ENCODE measurements at regions not wholly inside any gene's neighbourhood (a gene's known extent, or its start where the extent isn't known, plus 50 kb on each side); places are given as distances from the start of the nearest gene placed in this dataset.
"Not testable (repeated sequence)": the region's sequence is repeated elsewhere in the genome, so short reads cannot be mapped to it uniquely, and the experiment has no call there.

DNA sequence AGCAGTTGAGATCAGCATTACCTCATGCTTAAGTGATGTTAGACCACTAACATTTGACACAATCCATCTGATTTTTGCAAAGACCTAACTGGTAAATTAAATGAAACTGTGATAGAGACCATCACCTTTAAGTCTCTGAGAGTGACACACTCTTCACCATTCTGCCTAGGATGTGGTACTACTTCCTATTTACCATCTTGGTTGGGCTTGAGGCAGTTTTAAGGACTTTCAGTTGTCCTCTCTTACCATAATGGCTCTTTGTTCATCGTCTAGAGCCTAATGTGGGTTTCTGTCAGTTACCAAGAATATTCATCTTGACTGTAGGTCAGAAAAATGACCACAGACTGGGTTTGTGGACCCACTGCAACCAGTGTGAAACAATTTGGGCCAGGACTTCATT lies 158.1 kb downstream of the CETN3 start:
- H3K36me3 ChIP-seq = no peaks in the 10 kb centered on the region
- no peak for TF ChIP-seq EP300 (IDR thresholded peaks at IDR 0.05)
- TF ChIP-seq POLR2A (IDR thresholded peaks at IDR 0.05) = no peak
- TF ChIP-seq POLR2AphosphoS5 (IDR thresholded peaks at IDR 0.05) = no peak
- H3K27me3 ChIP-seq = no peaks in the 10 kb centered on the region
- no peaks in the 10 kb centered on the region for H3K4me1 ChIP-seq
- ATAC-seq = no peak
- WGBS, 2 donors (ENCODE audit: low coverage in 1 of 2) = 83 to 100% methylated on average over 1 of the region's 1 CpG
- no peaks in the 10 kb centered on the region for H3K9me3 ChIP-seq
- no peak overlapping the region for H3K4me3 ChIP-seq
- no peak overlapping the region for H3K27ac ChIP-seq

DNA sequence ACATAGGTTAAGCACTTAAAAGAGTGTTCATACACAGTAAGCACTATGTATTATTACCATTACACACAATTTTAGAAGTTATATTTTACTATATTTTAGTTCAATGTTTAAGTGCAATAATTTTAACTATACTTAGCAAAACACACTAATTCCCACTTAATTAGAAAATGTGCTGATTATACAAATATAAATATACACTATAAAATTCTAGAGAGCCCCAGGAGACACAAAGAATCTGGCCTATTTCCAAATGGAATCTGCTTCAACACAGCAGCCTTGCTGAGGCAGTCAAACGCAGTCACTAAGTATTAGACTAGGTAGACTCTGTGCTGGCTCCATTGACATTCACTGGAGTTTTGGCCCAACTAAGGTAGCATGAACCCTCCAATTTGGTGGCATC lies 160.9 kb downstream of the CETN3 start:
- Histone ChIP-seq H3K27me3 (no peaks in the 10 kb centered on the region), H3K4me3 (no peak overlapping the region), H3K9me3 (no peaks in the 10 kb centered on the region), H3K27ac (no peak overlapping the region), H3K4me1 (no peaks in the 10 kb centered on the region), H3K36me3 (no peaks in the 10 kb centered on the region)
- TF ChIP-seq EP300 (IDR thresholded peaks at IDR 0.05) = no peak
- no peak for TF ChIP-seq POLR2A (IDR thresholded peaks at IDR 0.05)
- TF ChIP-seq, protein P1, sequence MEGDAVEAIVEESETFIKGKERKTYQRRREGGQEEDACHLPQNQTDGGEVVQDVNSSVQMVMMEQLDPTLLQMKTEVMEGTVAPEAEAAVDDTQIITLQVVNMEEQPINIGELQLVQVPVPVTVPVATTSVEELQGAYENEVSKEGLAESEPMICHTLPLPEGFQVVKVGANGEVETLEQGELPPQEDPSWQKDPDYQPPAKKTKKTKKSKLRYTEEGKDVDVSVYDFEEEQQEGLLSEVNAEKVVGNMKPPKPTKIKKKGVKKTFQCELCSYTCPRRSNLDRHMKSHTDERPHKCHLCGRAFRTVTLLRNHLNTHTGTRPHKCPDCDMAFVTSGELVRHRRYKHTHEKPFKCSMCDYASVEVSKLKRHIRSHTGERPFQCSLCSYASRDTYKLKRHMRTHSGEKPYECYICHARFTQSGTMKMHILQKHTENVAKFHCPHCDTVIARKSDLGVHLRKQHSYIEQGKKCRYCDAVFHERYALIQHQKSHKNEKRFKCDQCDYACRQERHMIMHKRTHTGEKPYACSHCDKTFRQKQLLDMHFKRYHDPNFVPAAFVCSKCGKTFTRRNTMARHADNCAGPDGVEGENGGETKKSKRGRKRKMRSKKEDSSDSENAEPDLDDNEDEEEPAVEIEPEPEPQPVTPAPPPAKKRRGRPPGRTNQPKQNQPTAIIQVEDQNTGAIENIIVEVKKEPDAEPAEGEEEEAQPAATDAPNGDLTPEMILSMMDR (IDR thresholded peaks at IDR 0.05) = no peak
- no peak for TF ChIP-seq POLR2AphosphoS5 (IDR thresholded peaks at IDR 0.05)
- WGBS, 2 donors (ENCODE audit: low coverage in 1 of 2) = 46 to 71% methylated on average over 1 of the region's 1 CpG
- ATAC-seq = no peak

DNA sequence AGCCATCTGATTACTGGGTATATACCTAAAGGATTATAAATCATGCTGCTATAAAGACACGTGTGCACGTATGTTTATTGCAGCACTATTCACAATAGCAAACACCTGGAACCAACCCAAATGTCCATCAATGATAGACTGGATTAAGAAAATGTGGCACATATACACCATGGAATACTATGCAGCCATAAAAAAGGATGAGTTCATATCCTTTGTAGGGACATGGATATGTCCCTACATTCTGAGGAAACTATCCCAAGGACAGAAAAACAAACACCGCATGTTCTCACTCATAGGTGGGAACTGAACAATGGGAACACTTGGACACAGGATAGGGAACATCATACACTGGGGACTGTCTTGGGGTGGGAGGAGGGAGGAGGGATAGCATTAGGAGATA lies 165.7 kb downstream of the CETN3 start:
- H3K9me3 ChIP-seq, H3K4me3 ChIP-seq, ATAC-seq, H3K27me3 ChIP-seq, H3K27ac ChIP-seq, H3K4me1 ChIP-seq, H3K36me3 ChIP-seq: not testable (repeated sequence)
- 95 to 96% methylated on average over 3 of the region's 3 CpGs for WGBS, 2 donors (ENCODE audit: low coverage in 1 of 2)

DNA sequence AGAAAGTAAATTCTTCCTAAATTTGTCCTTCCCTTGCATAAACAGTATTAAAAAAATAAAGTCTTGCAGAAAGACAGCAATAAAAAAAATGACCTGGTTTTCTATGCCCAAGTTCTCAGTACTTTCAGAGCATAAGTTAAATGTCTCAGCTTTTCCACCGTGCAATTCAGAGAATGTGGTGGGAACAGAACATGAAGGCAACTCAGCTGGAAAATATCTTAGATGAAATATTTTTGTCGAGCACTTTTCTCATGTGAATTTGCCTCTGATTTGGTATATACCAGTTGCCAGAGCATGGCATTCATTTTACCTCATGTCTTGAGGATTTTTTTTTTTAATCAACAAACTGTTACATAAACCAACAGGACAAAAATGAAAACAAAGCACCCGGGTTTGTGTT lies 176.1 kb downstream of the CETN3 start:
- 43 to 63% methylated on average over 3 of the region's 3 CpGs for WGBS, 2 donors (ENCODE audit: low coverage in 1 of 2)
- Histone ChIP-seq H3K27ac (no peak overlapping the region), H3K27me3 (no peaks in the 10 kb centered on the region), H3K9me3 (no peaks in the 10 kb centered on the region), H3K4me3 (no peak overlapping the region), H3K36me3 (no peaks in the 10 kb centered on the region), H3K4me1 (no peaks in the 10 kb centered on the region)
- TF ChIP-seq POLR2AphosphoS5 (IDR thresholded peaks at IDR 0.05) (no peak), POLR2A (IDR thresholded peaks at IDR 0.05) (no peak), EP300 (IDR thresholded peaks at IDR 0.05) (no peak)
- TF ChIP-seq, protein P1 (IDR thresholded peaks at IDR 0.05) = no peak
- no peak for ATAC-seq

DNA sequence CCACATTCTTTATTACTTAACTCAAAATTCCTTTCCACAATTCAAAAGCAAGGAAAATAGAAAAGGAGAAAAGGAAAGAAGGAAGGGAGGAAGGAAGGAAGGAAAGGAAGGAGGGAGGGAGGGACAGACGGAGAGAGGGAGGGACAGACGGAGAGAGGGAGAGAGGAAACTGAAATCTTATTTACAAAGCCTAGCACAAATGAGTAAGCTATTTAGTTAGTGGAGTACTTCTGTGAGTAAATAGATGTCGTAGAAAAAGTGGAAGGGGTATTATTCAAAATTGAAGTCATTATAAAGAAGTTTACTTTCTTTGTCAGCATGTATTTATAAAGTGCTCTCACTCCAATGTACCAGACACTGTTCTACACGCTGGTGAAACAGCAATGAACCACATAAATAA lies 177.9 kb downstream of the CETN3 start:
- no peak for ATAC-seq
- H3K4me1 ChIP-seq = peaks cover 0 to 4% (median 0%) of the 10 kb centered on the region in 3 donors
- no peaks in the 10 kb centered on the region for H3K9me3 ChIP-seq
- no peaks in the 10 kb centered on the region for H3K36me3 ChIP-seq
- no peak overlapping the region for H3K27ac ChIP-seq
- TF ChIP-seq EP300 (IDR thresholded peaks at IDR 0.05) (no peak), POLR2A (IDR thresholded peaks at IDR 0.05) (no peak), POLR2AphosphoS5 (IDR thresholded peaks at IDR 0.05) (no peak)
- WGBS, 2 donors (ENCODE audit: low coverage in 1 of 2) = 30 to 39% methylated on average over 4 of the region's 4 CpGs
- H3K4me3 ChIP-seq = no peak overlapping the region
- H3K27me3 ChIP-seq = no peaks in the 10 kb centered on the region

DNA sequence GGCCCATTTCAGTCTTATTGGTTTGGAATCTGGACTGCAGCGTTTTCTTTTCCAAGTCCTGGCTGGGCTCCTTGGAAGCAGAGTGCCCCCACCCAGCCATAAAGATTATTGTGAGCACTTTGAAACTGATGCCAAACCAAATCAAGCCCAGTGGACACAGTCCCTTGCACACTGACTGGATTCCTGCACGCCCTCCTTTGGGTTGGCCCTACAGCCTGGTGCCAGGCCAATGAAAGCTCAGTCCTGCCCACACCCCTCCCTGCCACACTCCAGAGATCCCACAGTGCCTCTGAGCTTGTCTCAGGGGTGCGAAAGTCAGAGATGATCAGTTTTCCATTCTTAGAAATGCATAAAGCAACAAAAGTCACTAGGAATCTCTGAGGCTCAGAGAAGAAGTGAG lies 181.9 kb downstream of the CETN3 start:
- no peaks in the 10 kb centered on the region for H3K27me3 ChIP-seq
- H3K27ac ChIP-seq = no peak overlapping the region
- H3K36me3 ChIP-seq = no peaks in the 10 kb centered on the region
- TF ChIP-seq POLR2AphosphoS5 (IDR thresholded peaks at IDR 0.05) (no peak), EP300 (IDR thresholded peaks at IDR 0.05) (no peak)
- no peak for ATAC-seq
- no peak overlapping the region for H3K4me3 ChIP-seq
- no peaks in the 10 kb centered on the region for H3K9me3 ChIP-seq
- H3K4me1 ChIP-seq = peaks cover 0 to 4% (median 0%) of the 10 kb centered on the region in 3 donors
- WGBS, 2 donors (ENCODE audit: low coverage in 1 of 2) = 59% methylated on average over 2 of the region's 3 CpGs; no CpG with 5 or more reads in 1 of the 2 donors

DNA sequence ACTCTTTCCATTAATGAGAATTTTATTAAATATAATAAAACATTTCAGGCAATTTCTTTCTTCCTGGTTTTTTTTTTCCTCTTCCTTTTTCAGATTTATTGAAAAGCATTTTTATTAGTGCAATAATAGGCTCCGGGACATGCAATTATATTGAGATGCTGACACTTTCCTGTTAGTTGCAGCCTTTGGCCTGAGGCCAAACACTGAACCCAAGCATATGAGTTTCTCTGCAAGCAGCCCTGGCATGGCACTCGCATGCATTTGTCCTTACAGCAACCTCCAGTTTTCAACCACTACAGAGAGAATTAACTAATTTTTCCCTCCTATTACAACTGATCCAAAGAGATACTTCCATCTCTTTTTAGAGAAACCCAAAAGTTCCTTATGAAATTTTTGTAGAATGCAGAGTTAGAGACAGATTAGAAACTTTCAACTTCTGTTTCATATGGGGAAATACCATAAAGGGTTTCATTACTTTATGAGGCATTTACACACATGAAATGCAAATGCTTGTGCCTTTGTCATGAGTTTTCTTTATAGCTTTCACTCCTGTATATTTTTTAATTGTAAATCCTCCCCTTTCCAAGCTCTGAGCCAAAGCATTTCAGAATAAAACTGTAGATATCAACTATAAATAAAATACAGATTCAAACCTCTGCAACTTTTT lies 183.0 kb downstream of the CETN3 start:
- H3K27me3 ChIP-seq = no peaks in the 10 kb centered on the region
- 50 to 58% methylated on average over 2 of the region's 2 CpGs for WGBS, 2 donors (ENCODE audit: low coverage in 1 of 2)
- H3K36me3 ChIP-seq = no peaks in the 10 kb centered on the region
- no peak overlapping the region for H3K27ac ChIP-seq
- peaks cover 0 to 4% (median 0%) of the 10 kb centered on the region in 3 donors for H3K4me1 ChIP-seq
- TF ChIP-seq POLR2A (IDR thresholded peaks at IDR 0.05) (no peak), POLR2AphosphoS5 (IDR thresholded peaks at IDR 0.05) (no peak), EP300 (IDR thresholded peaks at IDR 0.05) (no peak)
- TF ChIP-seq, protein P1 (IDR thresholded peaks at IDR 0.05) = no peak
- no peaks in the 10 kb centered on the region for H3K9me3 ChIP-seq
- no peak overlapping the region for H3K4me3 ChIP-seq
- ATAC-seq = no peak
